GM21825 (cell line): ENCODE measurements at regions not wholly inside any gene's neighbourhood (a gene's known extent, or its start where the extent isn't known, plus 50 kb on each side); places are given as distances from the start of the nearest gene placed in this dataset.

Experiments used
- ATAC-seq: cut with Tn5 transposase; IDR thresholded peaks from one replicate; pipeline ENCODE4 v1.9.1; 2021; ENCODE audit warnings: mild to moderate bottlenecking, moderate library complexity; ENCODE audit not compliant: unreplicated experiment

GRCh38 chr18:68262690-68263294 is 452.1 kb downstream of the TMX3 start:
- no peak for ATAC-seq

GRCh38 chr18:68256418-68257067 is 458.4 kb downstream of the TMX3 start:
- no peak for ATAC-seq

- no peak for ATAC-seq
Measured at GRCh38 chr18:68244786-68245185, 470.1 kb downstream of the TMX3 start.

GRCh38 chr18:68241881-68242280 is 473.0 kb downstream of the TMX3 start:
- no peak for ATAC-seq

DNA sequence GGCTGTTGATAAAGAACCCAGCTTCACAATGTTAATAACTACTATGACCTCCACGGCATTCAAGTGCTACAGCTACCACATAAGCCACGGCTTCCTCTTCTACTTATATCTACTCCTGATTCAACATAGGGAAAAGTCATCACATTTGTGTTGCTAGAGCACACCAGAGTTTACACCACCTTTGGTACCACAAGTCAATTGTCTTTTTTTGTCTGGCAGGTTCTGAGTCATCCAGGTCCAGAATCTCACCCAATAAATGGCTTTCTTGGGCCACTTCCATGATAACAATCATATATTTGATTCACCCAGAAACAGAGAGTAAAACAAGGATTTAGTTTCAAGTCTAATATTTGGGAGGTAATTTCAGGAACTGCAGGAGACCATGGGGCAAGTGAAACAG is 480.2 kb downstream of the TMX3 start:
- no peak for ATAC-seq

DNA sequence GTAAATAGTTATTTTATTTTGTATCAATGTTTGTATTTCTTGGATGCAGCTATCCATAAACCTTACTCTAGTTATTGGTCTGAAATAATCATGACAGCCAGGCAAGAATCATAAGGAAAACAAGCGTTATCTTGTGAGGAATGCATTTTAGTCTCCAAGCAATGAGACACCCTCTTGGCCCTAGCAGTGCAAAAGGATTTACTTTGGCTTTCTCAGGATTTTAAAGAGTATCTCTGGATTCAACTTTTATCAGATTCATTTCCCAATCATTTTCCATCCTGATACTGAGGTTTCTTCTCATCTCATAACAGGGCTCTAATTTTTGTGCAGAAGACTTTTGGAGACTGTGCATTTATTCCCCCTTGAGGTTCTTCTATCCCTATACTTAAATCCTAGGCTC is 480.8 kb downstream of the TMX3 start:
- no peak for ATAC-seq

DNA sequence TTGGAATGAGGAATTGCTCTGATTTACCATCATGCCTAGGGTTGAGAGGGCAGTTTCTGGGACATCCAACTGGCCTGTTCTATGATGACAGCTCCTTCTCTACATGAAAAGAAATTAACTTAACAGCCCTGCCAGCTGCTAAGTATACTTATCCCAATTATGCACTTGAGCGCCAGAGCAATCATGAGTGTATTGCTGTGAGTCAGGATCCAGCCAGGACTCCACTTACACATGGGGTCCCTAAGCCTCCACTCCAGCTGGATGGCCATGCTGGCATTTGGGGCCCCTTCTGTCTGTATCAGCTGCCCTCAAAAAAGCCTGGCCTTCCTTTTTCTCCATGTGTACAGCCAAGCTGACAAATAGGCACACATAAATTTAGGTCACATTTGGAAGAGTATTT is 481.9 kb downstream of the TMX3 start:
- ATAC-seq = no peak

DNA sequence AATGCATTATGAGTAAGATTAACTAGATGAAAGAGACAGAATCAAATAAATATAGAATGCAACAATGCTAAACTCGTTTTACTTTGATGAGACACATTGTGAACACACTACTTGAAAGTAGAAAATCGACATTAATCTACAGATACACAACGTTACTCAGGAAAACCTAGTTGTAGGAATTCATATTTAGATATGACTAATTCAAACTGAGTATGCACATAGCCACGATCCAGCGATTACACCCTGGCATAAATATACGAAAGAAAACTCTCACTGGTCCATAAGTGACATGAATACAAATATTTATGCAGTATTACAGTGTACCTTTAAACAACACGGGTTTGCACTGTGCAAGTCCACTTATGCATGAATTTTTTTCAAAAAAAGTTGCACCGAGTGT is 485.6 kb downstream of the TMX3 start:
- no peak for ATAC-seq

GRCh38 chr18:68221111-68221724 is 493.7 kb downstream of the TMX3 start:
- ATAC-seq = no peak

DNA sequence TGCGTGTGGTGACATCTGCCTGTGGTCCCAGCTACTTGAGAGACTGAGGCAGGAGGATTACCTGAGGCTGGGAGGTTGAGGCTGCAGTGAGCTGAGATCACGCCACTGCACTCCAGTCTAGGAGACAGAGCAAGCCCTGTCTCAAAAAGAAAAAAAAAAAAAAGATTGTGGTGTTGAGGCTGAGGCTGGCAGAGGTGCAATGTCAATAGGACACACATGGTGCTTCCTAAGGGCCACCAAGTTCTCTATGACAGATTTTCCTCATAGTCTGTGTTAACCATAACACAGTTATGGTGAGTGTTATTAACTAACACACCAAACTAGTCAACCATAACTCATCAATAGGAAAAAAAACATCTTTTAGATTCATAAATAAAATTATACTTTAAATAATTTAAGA is 494.4 kb downstream of the TMX3 start:
- ATAC-seq = no peak

- ATAC-seq = no peak
Measured at GRCh38 chr18:68219872-68220271, 495.0 kb downstream of the TMX3 start.

DNA sequence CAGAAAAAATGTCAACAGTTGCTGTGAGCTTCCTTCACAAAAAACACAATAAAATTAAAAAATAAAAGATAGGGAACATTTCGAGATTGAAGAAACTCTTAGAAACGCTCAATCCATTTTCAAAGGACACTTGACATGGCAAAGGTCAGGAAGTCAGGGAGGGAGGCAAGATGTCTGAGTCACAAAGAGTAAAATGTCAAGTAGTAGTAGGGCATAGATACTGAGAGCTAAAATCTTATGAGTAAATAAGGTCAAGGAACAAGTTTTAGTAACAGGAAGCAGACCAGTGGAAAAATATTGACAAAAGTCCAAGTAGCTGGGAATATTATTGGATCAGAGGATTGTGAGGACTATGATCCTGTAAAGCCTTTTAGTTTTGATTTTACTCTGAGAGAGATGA is 495.6 kb downstream of the TMX3 start:
- ATAC-seq = no peak

DNA sequence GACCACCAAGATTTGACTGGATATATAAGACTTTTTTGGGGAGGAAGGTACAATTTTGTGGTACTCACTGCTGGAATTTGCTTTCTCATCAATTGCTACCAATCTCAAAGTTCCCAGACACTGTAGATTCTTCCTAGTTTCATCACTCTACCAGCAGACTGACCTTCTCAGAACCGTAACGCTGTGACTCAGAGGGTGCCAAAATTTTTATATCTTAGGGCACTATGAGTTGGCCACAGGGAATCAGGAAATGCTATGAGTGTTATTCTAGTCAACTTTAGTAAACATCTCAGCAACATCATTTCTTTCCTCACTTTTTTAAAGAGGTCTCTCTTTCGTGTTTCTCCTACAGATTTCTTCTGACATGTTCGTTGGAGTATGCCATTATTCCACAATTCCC is 499.0 kb downstream of the TMX3 start:
- no peak for ATAC-seq

DNA sequence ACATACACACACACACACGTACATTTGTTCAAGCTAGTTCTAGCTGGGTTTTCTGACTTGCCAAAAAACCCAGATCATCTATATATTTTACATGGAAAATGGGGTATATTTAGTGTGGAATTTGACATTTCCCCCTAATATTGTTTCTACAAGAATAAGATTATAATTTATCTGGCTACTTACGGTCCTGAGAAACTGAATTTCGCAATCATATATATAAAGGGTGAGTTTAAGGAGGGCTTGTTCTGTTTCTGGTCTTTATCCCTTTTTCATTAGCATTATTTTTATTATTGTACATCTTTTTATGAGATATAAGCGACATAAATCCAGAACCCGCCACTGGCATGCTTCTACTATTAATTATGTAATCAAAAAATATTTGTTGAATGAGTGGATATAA is 528.9 kb downstream of the TMX3 start:
- no peak for ATAC-seq

- no peak for ATAC-seq
Measured at GRCh38 chr18:68181956-68182355, 533.0 kb downstream of the TMX3 start.

DNA sequence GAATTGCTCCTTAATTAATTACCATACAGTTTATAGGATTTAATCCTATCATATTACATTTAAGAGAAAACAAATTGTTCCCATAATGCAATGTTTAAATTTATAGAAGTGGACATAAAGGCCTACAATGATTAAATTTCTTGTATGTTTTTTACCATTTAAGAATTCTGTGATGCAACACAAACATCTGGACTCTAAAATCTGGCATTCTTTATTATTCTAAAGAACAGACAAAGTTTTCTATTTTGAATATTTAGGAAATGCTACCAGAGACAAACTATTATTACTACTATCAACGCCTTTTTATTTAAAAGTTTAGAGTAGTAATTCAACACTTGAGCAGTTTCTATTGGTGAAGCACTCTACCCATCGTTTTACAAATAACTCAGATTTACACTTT is 535.1 kb downstream of the TMX3 start:
- no peak for ATAC-seq

DNA sequence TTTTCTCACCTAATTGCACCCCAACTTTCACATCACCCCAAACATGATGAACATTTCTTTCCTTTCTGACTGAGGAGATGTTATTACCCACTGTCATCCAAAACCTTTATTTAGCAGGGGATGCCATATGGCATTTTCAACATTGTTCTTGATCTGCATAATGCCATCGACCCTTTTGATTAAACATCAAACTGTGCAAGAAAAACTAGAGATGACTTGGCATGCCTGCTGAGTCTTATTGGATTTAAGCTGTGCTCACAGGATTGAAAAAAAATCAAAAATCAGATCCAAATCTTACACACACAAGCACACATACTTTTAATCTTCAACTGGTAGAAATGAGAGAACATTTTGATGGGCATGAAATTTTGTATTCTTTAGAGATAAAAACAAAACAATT is 536.0 kb downstream of the TMX3 start:
- no peak for ATAC-seq

- no peak for ATAC-seq
Measured at GRCh38 chr18:68177807-68178702, 536.9 kb downstream of the TMX3 start.

DNA sequence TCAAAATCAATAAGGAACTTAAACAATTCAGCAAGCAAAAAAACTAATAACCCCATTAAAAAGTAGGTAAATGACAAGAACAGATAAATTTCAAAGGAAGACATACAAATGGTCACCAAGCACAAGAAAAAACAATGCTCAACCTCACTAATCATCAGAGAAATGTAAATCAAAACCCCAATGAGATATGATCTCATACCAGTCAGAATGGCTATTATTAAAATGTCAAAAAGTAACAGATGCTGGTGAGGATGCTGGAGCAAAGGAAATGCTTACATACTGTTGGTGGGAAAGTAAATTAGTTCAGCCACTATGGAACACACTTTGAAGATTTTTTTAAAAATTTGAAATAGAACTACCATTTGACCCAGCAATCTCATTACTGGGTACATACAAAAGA is 538.0 kb downstream of the TMX3 start:
- no peak for ATAC-seq

DNA sequence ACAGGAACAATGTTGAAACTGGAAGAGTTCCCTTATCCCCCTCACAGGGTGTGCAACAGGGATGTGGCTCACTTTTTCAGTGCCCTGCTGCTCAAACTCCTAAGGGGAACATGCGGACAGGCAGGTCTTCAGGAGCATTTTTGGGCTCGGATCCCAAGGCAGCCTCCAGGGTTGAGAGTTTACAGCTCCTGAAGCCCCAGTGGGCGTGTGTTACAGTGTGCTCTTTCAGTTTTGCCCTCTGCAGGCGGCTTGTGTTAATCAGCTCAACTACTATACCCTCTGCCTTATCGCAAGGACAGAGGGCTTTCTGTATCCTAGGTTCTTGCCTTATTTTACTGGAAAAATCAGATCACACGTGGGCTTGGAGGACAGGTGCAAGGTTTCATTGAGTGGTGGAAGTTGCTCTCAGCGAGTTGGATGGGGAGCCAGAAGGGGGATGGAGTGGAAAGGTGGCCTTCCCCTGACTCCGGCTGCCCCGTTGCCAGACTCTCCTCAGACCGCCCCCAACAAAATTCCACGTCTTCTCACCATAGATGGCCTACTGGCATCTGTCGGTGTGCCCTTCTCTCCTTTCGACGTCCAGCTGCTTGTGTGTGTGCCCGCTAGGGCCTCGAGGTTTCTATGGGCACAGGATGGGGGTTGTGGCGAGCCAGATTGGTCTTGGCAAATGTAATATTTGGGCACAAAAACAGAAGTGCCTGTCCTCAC is 541.9 kb downstream of the TMX3 start:
- ATAC-seq = no peak

DNA sequence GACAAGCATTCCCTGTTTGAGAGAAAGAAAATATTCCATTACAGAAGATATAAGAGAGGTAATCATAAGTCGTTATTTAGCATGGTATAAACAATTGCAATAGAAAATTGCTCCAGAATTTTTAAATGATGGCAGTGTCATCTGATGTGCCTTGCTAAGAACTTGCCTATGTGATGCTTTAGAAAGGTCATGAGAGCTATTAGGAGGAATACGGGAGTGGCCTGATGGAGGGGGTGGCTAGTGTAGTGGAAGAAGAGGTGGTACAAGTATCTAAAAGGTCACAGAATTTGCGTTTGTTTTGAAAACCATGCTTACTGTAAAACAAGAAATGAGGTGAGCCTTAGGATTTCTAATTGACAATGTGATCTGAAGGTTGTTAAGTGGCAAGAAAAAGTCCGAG is 550.0 kb downstream of the TMX3 start:
- no peak for ATAC-seq
